Transverse colon (tissue), 3 donors: ENCODE measurements at regions not wholly inside any gene's neighbourhood (a gene's known extent, or its start where the extent isn't known, plus 50 kb on each side); places are given as distances from the start of the nearest gene placed in this dataset.

Experiments used
- CTCF ChIP-seq, 5 experiments: fragments of 200-600 bp in 3 of 5; fragments of 450-650 bp in 2 of 5; sonication (generic) in 3 of 5; IDR thresholded peaks; 1 replicate in 2 of 5; 2 replicates in 3 of 5; pipeline ENCODE4 v1.5.1; 2016 to 2017; ENCODE audit warnings: antibody characterized with exemption in 5 of 5, inconsistent platforms in 3 of 5, mild to moderate bottlenecking in 2 of 5, moderate library complexity in 1 of 5
- POLR2A ChIP-seq: fragments of 450-650 bp; IDR thresholded peaks from one replicate; pipeline ENCODE4 v1.6.1; 2016; ENCODE audit warnings: antibody characterized with exemption, mild to moderate bottlenecking, moderate library complexity

- TF ChIP-seq CTCF (IDR thresholded peaks at IDR 0.05), result no peak
- no peak for TF ChIP-seq POLR2A
Measured at GRCh38 chr2:187078297-187078696, 229.3 kb upstream of the ZSWIM2 start.
